CD4-positive, alpha-beta T cell treated with Interleukin-2 at 100 ng/mL for 4 hours (primary cell): ENCODE measurements at regions not wholly inside any gene's neighbourhood (a gene's known extent, or its start where the extent isn't known, plus 50 kb on each side); places are given as distances from the start of the nearest gene placed in this dataset.
"Not testable (repeated sequence)": the region's sequence is repeated elsewhere in the genome, so short reads cannot be mapped to it uniquely, and the experiment has no call there.

Experiments
- DNase-seq: peaks from one replicate; pipeline ENCODE4 v3.0.0-alpha.2; 2020; ENCODE audit warnings: low spot score

GRCh38 chr2:58720033-58720769 lies 479.1 kb upstream of the FANCL start:
- no peak for DNase-seq

GRCh38 chr2:58715344-58715743 lies 474.2 kb upstream of the FANCL start:
- DNase-seq = no peak

GRCh38 chr2:58714238-58714637 lies 473.1 kb upstream of the FANCL start:
- DNase-seq = no peak

GRCh38 chr2:58710795-58711279 lies 469.7 kb upstream of the FANCL start:
- no peak for DNase-seq

- DNase-seq = no peak
These were observed 468.7 kb upstream of the FANCL start for GRCh38 chr2:58709687-58710354.

- DNase-seq = no peak
These were observed 468.1 kb upstream of the FANCL start for GRCh38 chr2:58709274-58709673.

- no peak for DNase-seq
These were observed 467.4 kb upstream of the FANCL start for GRCh38 chr2:58708565-58708964.

- DNase-seq = no peak
These were observed 461.3 kb upstream of the FANCL start for GRCh38 chr2:58702302-58702885.

GRCh38 chr2:58701688-58702301 lies 460.7 kb upstream of the FANCL start:
- DNase-seq = no peak

GRCh38 chr2:58700591-58700990 lies 459.5 kb upstream of the FANCL start:
- DNase-seq = no peak

- DNase-seq = no peak
These were observed 458.3 kb upstream of the FANCL start for GRCh38 chr2:58699411-58699810.

- DNase-seq = no peak
These were observed 457.5 kb upstream of the FANCL start for GRCh38 chr2:58698620-58699019.

- DNase-seq = not testable (repeated sequence)
These were observed 453.0 kb upstream of the FANCL start for GRCh38 chr2:58694114-58694513.

- not testable (repeated sequence) for DNase-seq
These were observed 449.9 kb upstream of the FANCL start for GRCh38 chr2:58691041-58691440.

GRCh38 chr2:58688813-58689212 lies 447.7 kb upstream of the FANCL start:
- no peak for DNase-seq

GRCh38 chr2:58686776-58687175 lies 445.7 kb upstream of the FANCL start:
- DNase-seq = no peak

GRCh38 chr2:58680755-58681310 lies 439.7 kb upstream of the FANCL start:
- DNase-seq = no peak

- no peak for DNase-seq
These were observed 436.6 kb upstream of the FANCL start for GRCh38 chr2:58677748-58678147.

- no peak for DNase-seq
These were observed 430.6 kb upstream of the FANCL start for GRCh38 chr2:58671675-58672074.

GRCh38 chr2:58669998-58670397 lies 428.9 kb upstream of the FANCL start:
- no peak for DNase-seq

- no peak for DNase-seq
These were observed 426.1 kb upstream of the FANCL start for GRCh38 chr2:58667137-58667774.
